HG03159 (cell line): ENCODE measurements at regions not wholly inside any gene's neighbourhood (a gene's known extent, or its start where the extent isn't known, plus 50 kb on each side); places are given as distances from the start of the nearest gene placed in this dataset.
"Not testable (repeated sequence)": the region's sequence is repeated elsewhere in the genome, so short reads cannot be mapped to it uniquely, and the experiment has no call there.

Experiments used
- ATAC-seq: cut with Tn5 transposase; IDR thresholded peaks from one replicate; pipeline ENCODE4 v1.9.1; 2021; ENCODE audit warnings: mild to moderate bottlenecking, moderate library complexity; ENCODE audit not compliant: unreplicated experiment

DNA sequence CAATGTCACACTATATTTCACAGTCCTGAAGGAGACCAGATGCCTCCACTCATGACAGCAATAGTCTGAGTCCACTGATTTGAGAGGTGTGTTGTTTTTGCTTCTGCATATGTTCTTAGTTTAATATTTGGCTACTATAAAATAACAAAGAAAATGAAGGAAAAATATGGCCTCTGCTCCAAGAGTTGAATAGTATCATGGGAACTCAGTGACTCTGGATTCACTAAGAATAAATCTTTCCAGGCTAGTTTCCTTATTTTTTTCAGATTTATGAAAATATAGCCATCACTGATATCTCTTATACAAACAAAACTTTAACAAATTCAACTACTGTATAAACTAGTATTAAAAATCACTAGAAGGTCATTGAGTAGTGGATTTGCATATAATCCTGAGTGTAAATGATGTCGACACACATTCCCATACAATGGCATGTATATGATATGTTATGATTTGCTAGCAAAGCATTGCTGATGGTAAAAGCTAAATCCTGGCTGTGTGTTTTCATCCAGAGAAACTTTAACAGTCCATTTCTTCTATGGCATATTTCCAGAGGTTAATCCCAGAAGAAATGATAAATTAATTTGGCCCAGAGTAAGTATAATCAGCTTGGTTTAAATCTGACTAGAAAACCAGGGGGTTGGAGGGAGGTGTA, 66.0 kb upstream of the VIPR2 start:
- ATAC-seq, result no peak

- ATAC-seq, result no peak
Measured at GRCh38 chr7:159209429-159209828, 64.8 kb upstream of the VIPR2 start.

- no peak for ATAC-seq
Measured at GRCh38 chr7:159207951-159208350, 63.3 kb upstream of the VIPR2 start.

GRCh38 chr7:159207393-159207792, 62.7 kb upstream of the VIPR2 start:
- ATAC-seq, result no peak

DNA sequence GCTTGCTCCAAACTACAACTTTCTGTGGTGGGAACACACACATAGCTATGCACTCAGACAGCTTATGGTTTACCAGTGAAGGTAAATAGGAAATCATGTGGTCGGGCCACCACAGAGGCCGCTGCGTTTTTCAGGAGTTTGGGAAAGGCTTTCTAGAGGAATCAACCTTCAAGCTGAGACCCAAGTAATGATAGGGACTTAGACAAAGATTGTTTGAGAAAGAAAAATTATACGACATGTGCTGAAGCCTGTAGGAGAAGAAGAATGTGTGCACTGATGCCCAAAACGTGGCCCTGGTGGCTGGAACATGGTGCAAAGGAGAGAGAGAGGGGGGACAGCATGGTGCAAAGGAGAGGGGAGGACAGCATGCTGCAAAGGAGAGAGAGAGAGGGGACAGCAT, 61.2 kb upstream of the VIPR2 start:
- no peak for ATAC-seq

DNA sequence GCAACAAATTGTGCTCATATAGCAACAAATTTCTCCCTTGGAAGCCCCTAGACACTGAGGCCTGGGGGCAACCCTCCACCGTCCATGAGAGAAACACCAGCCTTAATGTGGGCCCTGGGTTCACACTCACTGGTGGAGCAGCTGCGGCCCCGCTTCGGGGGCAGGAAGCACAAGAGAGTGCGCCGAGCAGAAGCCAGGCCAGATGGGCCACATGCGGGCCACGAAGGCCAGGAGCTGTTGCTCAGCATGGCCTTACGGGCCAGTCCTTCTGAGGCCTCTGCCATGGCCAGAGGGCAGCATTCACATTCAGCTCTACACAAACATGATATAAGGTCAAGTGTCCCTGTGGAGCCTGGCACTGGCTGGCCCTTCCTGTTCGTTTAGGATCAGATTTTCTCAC, 60.0 kb upstream of the VIPR2 start:
- ATAC-seq, result no peak

- not testable (repeated sequence) for ATAC-seq
Measured at GRCh38 chr7:159203253-159203652, 58.6 kb upstream of the VIPR2 start.

- no peak for ATAC-seq
Measured at GRCh38 chr7:159201722-159202330, 57.2 kb upstream of the VIPR2 start.

GRCh38 chr7:159200421-159200820, 55.8 kb upstream of the VIPR2 start:
- ATAC-seq, result no peak

DNA sequence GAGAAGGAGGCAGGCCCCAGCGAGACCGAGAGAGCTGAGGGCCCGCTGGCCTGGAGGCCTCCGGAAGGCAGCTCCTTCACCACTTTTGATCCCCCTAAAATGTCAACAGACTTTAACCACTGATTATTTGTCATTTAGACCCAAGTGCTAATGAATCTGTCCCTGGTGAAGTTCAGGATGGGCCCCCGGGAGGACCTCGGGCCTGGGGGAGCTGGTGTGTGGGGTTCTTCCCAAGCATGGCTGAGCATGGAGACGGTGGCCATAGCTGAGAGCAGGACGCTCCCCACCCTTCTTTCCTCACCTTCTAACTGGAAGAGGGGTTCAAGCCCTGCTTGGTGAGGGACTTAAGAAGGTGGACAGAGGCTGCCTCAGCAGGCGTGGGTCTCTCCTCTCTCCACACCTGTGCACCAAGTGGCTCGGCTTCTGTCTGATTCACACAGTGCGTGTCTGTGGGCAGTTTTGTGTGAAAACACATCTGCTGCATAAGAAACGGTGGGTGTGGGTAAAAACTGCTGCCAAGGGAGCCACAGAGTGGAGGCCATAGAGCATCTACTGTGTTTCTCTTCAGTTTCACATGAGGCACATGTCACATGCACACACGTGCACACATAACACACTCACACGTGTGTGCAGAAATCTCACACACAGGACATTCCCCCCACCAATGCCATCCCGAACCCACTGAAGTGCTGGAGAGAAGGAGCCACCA, 53.5 kb upstream of the VIPR2 start:
- no peak for ATAC-seq

GRCh38 chr7:159197066-159197975, 52.7 kb upstream of the VIPR2 start:
- ATAC-seq, result peak; percentile 67

- ATAC-seq, result no peak
Measured at GRCh38 chr7:159196584-159196983, 51.9 kb upstream of the VIPR2 start.

- no peak for ATAC-seq
Measured at GRCh38 chr7:159195946-159196345, 51.3 kb upstream of the VIPR2 start.
